Rectal smooth muscle tissue (tissue), 1 donor: ENCODE measurements at regions not wholly inside any gene's neighbourhood (a gene's known extent, or its start where the extent isn't known, plus 50 kb on each side); places are given as distances from the start of the nearest gene placed in this dataset.

Experiments
- H3K27ac ChIP-seq: one replicate; pipeline ENCODE4 v1.7.0; 2013; ENCODE audit warnings: low read depth, low read length, inconsistent platforms
- H3K27me3 ChIP-seq: one replicate; pipeline ENCODE4 v1.7.0; 2013; ENCODE audit warnings: low read length; ENCODE audit not compliant: control insufficient read depth, insufficient read depth
- H3K36me3 ChIP-seq: one replicate; pipeline ENCODE4 v1.7.0; 2013; ENCODE audit warnings: low read length; ENCODE audit not compliant: control insufficient read depth, insufficient read depth
- H3K4me1 ChIP-seq: one replicate; pipeline ENCODE4 v1.7.0; 2013; ENCODE audit warnings: low read length; ENCODE audit not compliant: control insufficient read depth, insufficient read depth
- H3K4me3 ChIP-seq: one replicate; pipeline ENCODE4 v1.7.0; 2013; ENCODE audit warnings: low read length
- H3K9ac ChIP-seq: one replicate; pipeline ENCODE4 v1.7.0; 2013; ENCODE audit warnings: low read length

- no peaks in the 10 kb centered on the region for H3K36me3 ChIP-seq
- H3K4me3 ChIP-seq: no peak overlapping the region
- H3K27ac ChIP-seq: no peak overlapping the region
- no peak overlapping the region for H3K9ac ChIP-seq
- no peaks in the 10 kb centered on the region for H3K4me1 ChIP-seq
- H3K27me3 ChIP-seq: no peaks in the 10 kb centered on the region
Observed at GRCh38 chr3:157572559-157573270, 69.5 kb upstream of the VEPH1 start.

GRCh38 chr3:157566596-157566995 lies 63.4 kb upstream of the VEPH1 start:
- H3K4me1 ChIP-seq: no peaks in the 10 kb centered on the region
- H3K27me3 ChIP-seq: no peaks in the 10 kb centered on the region
- no peaks in the 10 kb centered on the region for H3K36me3 ChIP-seq
- no peak overlapping the region for H3K4me3 ChIP-seq
- H3K9ac ChIP-seq: no peak overlapping the region
- H3K27ac ChIP-seq: no peak overlapping the region

- no peaks in the 10 kb centered on the region for H3K27me3 ChIP-seq
- H3K36me3 ChIP-seq: no peaks in the 10 kb centered on the region
- H3K4me3 ChIP-seq: no peak overlapping the region
- H3K27ac ChIP-seq: no peak overlapping the region
- H3K4me1 ChIP-seq: no peaks in the 10 kb centered on the region
- H3K9ac ChIP-seq: no peak overlapping the region
Observed at GRCh38 chr3:157559401-157559800, 56.2 kb upstream of the VEPH1 start.
